Peyer's patch (tissue), 4 donors: ENCODE measurements at regions not wholly inside any gene's neighbourhood (a gene's known extent, or its start where the extent isn't known, plus 50 kb on each side); places are given as distances from the start of the nearest gene placed in this dataset.

Experiments used
- DNase-seq, 3 donors: peaks; one replicate each; pipeline ENCODE4 v3.0.0-alpha.2; 2017 to 2019
- H3K27ac ChIP-seq, 4 donors: fragments of 200-600 bp; sonication (generic); one replicate each; pipeline ENCODE4 v1.5.1; 2016 to 2019
- H3K27me3 ChIP-seq, 2 donors: fragments of 200-600 bp; sonication (generic); one replicate each; pipeline ENCODE4 v1.5.1; 2019
- H3K36me3 ChIP-seq, 3 donors: fragments of 200-600 bp; sonication (generic); one replicate each; pipeline ENCODE4 v1.5.1; 2016 to 2019
- H3K4me1 ChIP-seq, 4 donors: fragments of 200-600 bp; sonication (generic); one replicate each; pipeline ENCODE4 v1.5.1; 2016 to 2019
- H3K4me3 ChIP-seq, 4 donors: fragments of 200-600 bp; sonication (generic); 1 replicate in 3 of 4; 2 replicates in 1 of 4; pipeline ENCODE4 v1.5.1; 2016 to 2019; ENCODE audit warnings: mild to moderate bottlenecking in 1 of 4
- H3K9me3 ChIP-seq, 4 donors: fragments of 200-600 bp; sonication (generic); one replicate each; pipeline ENCODE4 v1.5.1; 2016 to 2019; ENCODE audit warnings: mild to moderate bottlenecking in 1 of 4
- CTCF ChIP-seq, 6 experiments: fragments of 450-650 bp in 4 of 6; fragments of 200-600 bp in 2 of 6; sonication (generic) in 1 of 6; IDR thresholded peaks; one replicate each; pipeline ENCODE4 v1.5.1; 2017 to 2019; ENCODE audit warnings: antibody characterized with exemption in 6 of 6, mild to moderate bottlenecking in 3 of 6, moderate library complexity in 1 of 6
- POLR2A ChIP-seq, 2 donors: fragments of 450-650 bp; IDR thresholded peaks; one replicate each; pipeline ENCODE4 v1.5.1; 2017; ENCODE audit warnings: antibody characterized with exemption in 2 of 2, mild to moderate bottlenecking in 2 of 2, moderate library complexity in 2 of 2

GRCh38 chr4:135538698-135539097 lies 1337.1 kb upstream of the PABPC4L start:
- peak in 1 of 3 donors; percentile 18 for DNase-seq
- TF ChIP-seq POLR2A (IDR thresholded peaks at IDR 0.05) (no peak), CTCF (IDR thresholded peaks at IDR 0.05) (no peak)
- Histone ChIP-seq H3K4me3 (no peak overlapping the region), H3K27ac (no peak overlapping the region), H3K36me3 (no peaks in the 10 kb centered on the region), H3K27me3 (no peaks in the 10 kb centered on the region), H3K4me1 (no peaks in the 10 kb centered on the region), H3K9me3 (no peaks in the 10 kb centered on the region)

DNA sequence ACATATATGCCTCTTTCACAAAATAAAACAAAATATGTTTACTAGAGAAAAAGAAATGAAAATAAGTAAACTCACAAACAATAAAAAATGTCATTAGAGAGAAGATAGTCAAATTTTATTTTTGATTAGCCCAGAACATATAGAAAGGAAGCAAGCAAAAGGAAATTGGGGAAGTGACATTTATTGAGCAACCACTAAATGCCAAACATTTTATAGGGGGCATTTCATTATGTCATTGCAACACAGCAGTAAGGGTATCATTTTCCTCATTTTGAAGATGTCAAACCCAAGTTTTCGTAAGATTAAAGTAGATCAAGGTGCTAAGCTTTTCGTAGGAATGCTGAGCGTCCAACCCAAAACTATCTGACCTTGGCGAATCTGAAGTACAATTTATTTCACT lies 1331.5 kb upstream of the PABPC4L start:
- Histone ChIP-seq H3K36me3 (no peaks in the 10 kb centered on the region), H3K4me3 (no peak overlapping the region), H3K4me1 (no peaks in the 10 kb centered on the region), H3K9me3 (no peaks in the 10 kb centered on the region), H3K27me3 (no peaks in the 10 kb centered on the region), H3K27ac (no peak overlapping the region)
- DNase-seq: no peak
- TF ChIP-seq CTCF (IDR thresholded peaks at IDR 0.05) (no peak), POLR2A (IDR thresholded peaks at IDR 0.05) (no peak)

DNA sequence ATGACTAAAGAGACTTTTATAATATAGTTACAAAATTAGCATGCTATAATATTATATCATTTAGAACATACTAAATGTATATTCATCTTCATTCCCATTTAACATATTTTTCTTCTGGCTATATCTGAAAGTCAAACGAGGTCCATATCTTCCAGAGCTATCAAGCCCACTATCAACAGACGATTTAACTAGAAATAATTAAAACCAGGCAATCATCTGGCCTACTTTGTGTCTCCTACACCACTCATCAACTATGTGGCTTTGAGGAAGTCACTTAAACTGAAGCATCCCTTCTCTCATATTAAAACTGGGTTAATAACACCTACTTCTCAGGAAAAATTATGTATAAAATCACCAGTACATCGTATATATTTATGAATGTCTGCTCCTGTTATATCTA lies 1330.5 kb upstream of the PABPC4L start:
- DNase-seq: no peak
- Histone ChIP-seq H3K27ac (no peak overlapping the region), H3K27me3 (no peaks in the 10 kb centered on the region), H3K36me3 (no peaks in the 10 kb centered on the region), H3K9me3 (no peaks in the 10 kb centered on the region), H3K4me3 (no peak overlapping the region), H3K4me1 (no peaks in the 10 kb centered on the region)
- no peak for TF ChIP-seq POLR2A (IDR thresholded peaks at IDR 0.05)
- no peak for TF ChIP-seq CTCF (IDR thresholded peaks at IDR 0.05)

- Histone ChIP-seq H3K27me3 (no peaks in the 10 kb centered on the region), H3K4me1 (no peaks in the 10 kb centered on the region), H3K36me3 (no peaks in the 10 kb centered on the region), H3K4me3 (no peak overlapping the region), H3K27ac (no peak overlapping the region), H3K9me3 (no peaks in the 10 kb centered on the region)
- TF ChIP-seq CTCF (IDR thresholded peaks at IDR 0.05): no peak
- no peak for TF ChIP-seq POLR2A (IDR thresholded peaks at IDR 0.05)
- no peak for DNase-seq
Measured at GRCh38 chr4:135515295-135515694, 1313.7 kb upstream of the PABPC4L start.

DNA sequence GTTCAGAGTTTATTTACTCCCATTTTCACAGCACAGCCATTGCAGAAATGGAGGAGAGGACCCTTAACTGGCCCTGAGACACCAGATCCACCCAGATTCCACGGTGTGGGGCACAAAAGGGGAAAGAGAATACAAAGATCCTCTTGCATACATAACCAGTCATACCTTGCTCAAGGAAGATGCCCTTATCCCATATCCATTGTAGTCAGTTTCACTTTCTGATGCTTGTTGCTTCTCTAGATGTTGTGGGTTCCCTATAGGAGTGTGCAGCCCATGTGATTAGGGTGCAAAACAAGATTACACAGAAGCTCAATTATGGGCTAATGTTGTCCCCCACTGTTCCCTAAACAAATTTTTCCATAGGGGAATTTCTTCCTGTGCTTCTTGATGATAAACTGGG lies 1309.0 kb upstream of the PABPC4L start:
- DNase-seq: no peak
- Histone ChIP-seq H3K9me3 (no peaks in the 10 kb centered on the region), H3K27me3 (no peaks in the 10 kb centered on the region), H3K4me3 (no peak overlapping the region), H3K27ac (no peak overlapping the region), H3K36me3 (no peaks in the 10 kb centered on the region), H3K4me1 (no peaks in the 10 kb centered on the region)
- no peak for TF ChIP-seq CTCF (IDR thresholded peaks at IDR 0.05)
- no peak for TF ChIP-seq POLR2A (IDR thresholded peaks at IDR 0.05)

GRCh38 chr4:135508006-135508714 lies 1306.6 kb upstream of the PABPC4L start:
- H3K9me3 ChIP-seq: no peaks in the 10 kb centered on the region
- no peak overlapping the region for H3K4me3 ChIP-seq
- H3K36me3 ChIP-seq: no peaks in the 10 kb centered on the region
- no peak for DNase-seq
- no peaks in the 10 kb centered on the region for H3K27me3 ChIP-seq
- TF ChIP-seq POLR2A (IDR thresholded peaks at IDR 0.05) (no peak), CTCF (IDR thresholded peaks at IDR 0.05) (no peak)
- no peaks in the 10 kb centered on the region for H3K4me1 ChIP-seq
- H3K27ac ChIP-seq: no peak overlapping the region
